ENCODE measurements at regions not wholly inside any gene's neighbourhood (a gene's known extent, or its start where the extent isn't known, plus 50 kb on each side); places are given as distances from the start of the nearest gene placed in this dataset.
"Not testable (repeated sequence)": the region's sequence is repeated elsewhere in the genome, so short reads cannot be mapped to it uniquely, and the experiment has no call there.

GRCh38 chr3:22016197-22016596 lies 265.2 kb upstream of the ZNF385D start:
- Histone ChIP-seq H3K4me2 (ENCODE audit: insufficient read depth, insufficient read length, low read length) (no peak overlapping the region), H3K4me1 (ENCODE audit: insufficient read depth, low read length) (no peaks in the 10 kb centered on the region), H2AK5ac (ENCODE audit: insufficient read length, low read length) (no peak overlapping the region), H3K9ac (ENCODE audit: extremely low read depth, insufficient read length, low read length) (no peak overlapping the region), H3K14ac (ENCODE audit: insufficient read depth, low read length) (no peak overlapping the region), H3K27me3 (ENCODE audit: insufficient read depth, low read length) (no peaks in the 10 kb centered on the region), H4K5ac (ENCODE audit: insufficient read length, low read depth, low read length) (no peak overlapping the region), H3T11ph (ENCODE audit: low read length) (no peak overlapping the region), H2AFZ (ENCODE audit: low read length) (no peak overlapping the region), H3K18ac (ENCODE audit: insufficient read length, low read depth, low read length) (no peak overlapping the region), H3K4ac (ENCODE audit: low read depth, low read length) (no peak overlapping the region), H4K91ac (ENCODE audit: insufficient read length, low read depth, low read length) (no peak overlapping the region), H2BK5ac (ENCODE audit: insufficient read length, low read length) (no peak overlapping the region), H3K79me2 (ENCODE audit: insufficient read depth, low read length) (no peaks in the 10 kb centered on the region), H4K20me1 (ENCODE audit: control insufficient read depth, insufficient read depth, insufficient read length) (no peaks in the 10 kb centered on the region), H2BK15ac (ENCODE audit: low read depth, low read length) (no peak overlapping the region), H2BK120ac (ENCODE audit: low read depth, low read length, poor library complexity, severe bottlenecking) (no peak overlapping the region), H3K9me3 (ENCODE audit: control insufficient read depth, low read depth, low read length) (no peaks in the 10 kb centered on the region), H2BK20ac (ENCODE audit: low read depth, low read length, poor library complexity, severe bottlenecking) (no peak overlapping the region), H3K23me2 (ENCODE audit: insufficient read length, low read depth, low read length, poor library complexity, severe bottlenecking) (no peaks in the 10 kb centered on the region), H3K23ac (ENCODE audit: insufficient read length, low read depth, low read length) (no peak overlapping the region), H4K8ac (replicated peaks; ENCODE audit: insufficient read length, low read depth, low read length) (no peak overlapping the region), H2BK12ac (ENCODE audit: insufficient read length, low read depth, low read length) (no peak overlapping the region), H3K27ac (ENCODE audit: insufficient read length, low read depth, low read length) (no peak overlapping the region), H3K79me1 (ENCODE audit: insufficient read depth, low read depth, low read length, poor library complexity, severe bottlenecking) (no peaks in the 10 kb centered on the region), H3K56ac (ENCODE audit: insufficient read length, low read depth, low read length) (no peak overlapping the region)
- Mint-ChIP-seq H3K36me3 (ENCODE audit: insufficient read depth in 1 of 3, low read depth in 3 of 3) (no peaks in the 10 kb centered on the region), H3K9me3 (no peaks in the 10 kb centered on the region), H3K4me3 (no peak overlapping the region), H3K27ac (no peak overlapping the region), H3K4me1 (no peaks in the 10 kb centered on the region), H3K27me3 (ENCODE audit: low read depth) (no peaks in the 10 kb centered on the region)
- no peak for DNase-seq
- TF ChIP-seq, protein P1, sequence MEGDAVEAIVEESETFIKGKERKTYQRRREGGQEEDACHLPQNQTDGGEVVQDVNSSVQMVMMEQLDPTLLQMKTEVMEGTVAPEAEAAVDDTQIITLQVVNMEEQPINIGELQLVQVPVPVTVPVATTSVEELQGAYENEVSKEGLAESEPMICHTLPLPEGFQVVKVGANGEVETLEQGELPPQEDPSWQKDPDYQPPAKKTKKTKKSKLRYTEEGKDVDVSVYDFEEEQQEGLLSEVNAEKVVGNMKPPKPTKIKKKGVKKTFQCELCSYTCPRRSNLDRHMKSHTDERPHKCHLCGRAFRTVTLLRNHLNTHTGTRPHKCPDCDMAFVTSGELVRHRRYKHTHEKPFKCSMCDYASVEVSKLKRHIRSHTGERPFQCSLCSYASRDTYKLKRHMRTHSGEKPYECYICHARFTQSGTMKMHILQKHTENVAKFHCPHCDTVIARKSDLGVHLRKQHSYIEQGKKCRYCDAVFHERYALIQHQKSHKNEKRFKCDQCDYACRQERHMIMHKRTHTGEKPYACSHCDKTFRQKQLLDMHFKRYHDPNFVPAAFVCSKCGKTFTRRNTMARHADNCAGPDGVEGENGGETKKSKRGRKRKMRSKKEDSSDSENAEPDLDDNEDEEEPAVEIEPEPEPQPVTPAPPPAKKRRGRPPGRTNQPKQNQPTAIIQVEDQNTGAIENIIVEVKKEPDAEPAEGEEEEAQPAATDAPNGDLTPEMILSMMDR (conservative IDR thresholded peaks at IDR 0.05) = no peak
- WGBS (ENCODE audit: extremely low coverage, insufficient read length, low lambda C conversion rate) = no CpG with 5 or more reads among the region's 4 CpGs

- WGBS (ENCODE audit: extremely low coverage, insufficient read length, low lambda C conversion rate) = no CpG with 5 or more reads among the region's 5 CpGs
- not testable (repeated sequence) for H2BK15ac ChIP-seq (ENCODE audit: low read depth, low read length); H3K27me3 Mint-ChIP-seq (ENCODE audit: low read depth); DNase-seq; H4K91ac ChIP-seq (ENCODE audit: insufficient read length, low read depth, low read length); H3K23me2 ChIP-seq (ENCODE audit: insufficient read length, low read depth, low read length, poor library complexity, severe bottlenecking); H3K27me3 ChIP-seq (ENCODE audit: insufficient read depth, low read length); H3K4me1 ChIP-seq (ENCODE audit: insufficient read depth, low read length); H3K27ac ChIP-seq (ENCODE audit: insufficient read length, low read depth, low read length); H4K20me1 ChIP-seq (ENCODE audit: control insufficient read depth, insufficient read depth, insufficient read length); H2AK5ac ChIP-seq (ENCODE audit: insufficient read length, low read length); H2BK5ac ChIP-seq (ENCODE audit: insufficient read length, low read length); H4K5ac ChIP-seq (ENCODE audit: insufficient read length, low read depth, low read length); H3K4me3 Mint-ChIP-seq; H2AFZ ChIP-seq (ENCODE audit: low read length); H3K14ac ChIP-seq (ENCODE audit: insufficient read depth, low read length); H2BK120ac ChIP-seq (ENCODE audit: low read depth, low read length, poor library complexity, severe bottlenecking); H3K9me3 ChIP-seq (ENCODE audit: control insufficient read depth, low read depth, low read length); H3K4me2 ChIP-seq (ENCODE audit: insufficient read depth, insufficient read length, low read length); H3K9me3 Mint-ChIP-seq; H3K4ac ChIP-seq (ENCODE audit: low read depth, low read length); H3K56ac ChIP-seq (ENCODE audit: insufficient read length, low read depth, low read length); H2BK20ac ChIP-seq (ENCODE audit: low read depth, low read length, poor library complexity, severe bottlenecking); H3K9ac ChIP-seq (ENCODE audit: extremely low read depth, insufficient read length, low read length); H3K79me2 ChIP-seq (ENCODE audit: insufficient read depth, low read length); H3K36me3 Mint-ChIP-seq (ENCODE audit: insufficient read depth in 1 of 3, low read depth in 3 of 3); H3T11ph ChIP-seq (ENCODE audit: low read length); H2BK12ac ChIP-seq (ENCODE audit: insufficient read length, low read depth, low read length); H3K27ac Mint-ChIP-seq; H4K8ac ChIP-seq (replicated peaks; ENCODE audit: insufficient read length, low read depth, low read length); H3K79me1 ChIP-seq (ENCODE audit: insufficient read depth, low read depth, low read length, poor library complexity, severe bottlenecking); H3K23ac ChIP-seq (ENCODE audit: insufficient read length, low read depth, low read length); H3K18ac ChIP-seq (ENCODE audit: insufficient read length, low read depth, low read length); H3K4me1 Mint-ChIP-seq
Observed at GRCh38 chr3:22024638-22025037, 273.6 kb upstream of the ZNF385D start.
